GM12874 (cell line): ENCODE measurements at regions not wholly inside any gene's neighbourhood (a gene's known extent, or its start where the extent isn't known, plus 50 kb on each side); places are given as distances from the start of the nearest gene placed in this dataset.
A peak's percentile ranks its signal among the peaks of the same experiment; 100 is the strongest.

ENCODE experiments used
- TF ChIP-seq, protein P1 (sequence below): IDR thresholded peaks from 2 replicates; pipeline ENCODE4 v1.5.1; 2011; ENCODE audit warnings: low read depth, mild to moderate bottlenecking, control low read depth, low read length, moderate library complexity; ENCODE audit not compliant: insufficient read depth

DNA sequence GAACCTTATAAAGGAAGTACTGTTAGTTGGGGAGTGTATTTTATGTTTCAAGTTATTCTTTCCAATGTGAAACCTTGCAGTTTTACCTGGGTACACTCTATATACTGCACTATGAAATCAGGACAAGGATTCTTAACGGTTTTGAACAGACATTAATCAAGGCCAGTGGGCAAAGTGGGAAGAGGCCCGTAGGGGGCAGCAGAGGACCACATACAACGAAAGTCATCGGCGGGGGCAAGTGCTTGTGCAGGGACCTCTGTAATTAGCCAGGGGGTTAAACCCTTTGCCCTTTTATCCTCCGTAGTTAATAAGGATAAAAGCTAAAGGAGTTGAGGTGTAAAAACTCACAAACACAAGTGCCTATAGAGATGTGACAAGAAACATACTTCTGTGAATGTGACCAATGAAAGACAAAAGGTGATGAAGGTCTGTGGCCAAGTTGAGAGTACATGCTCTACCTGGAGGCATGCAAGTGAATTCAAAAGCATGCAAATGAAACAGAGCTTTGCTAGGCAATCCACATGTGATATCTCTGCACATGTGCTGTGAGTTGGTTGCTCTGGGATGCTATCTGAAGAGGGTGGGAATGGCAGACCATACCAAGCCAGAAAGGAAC lies 392.7 kb upstream of the MAN1A1 start:
- TF ChIP-seq, protein P1, sequence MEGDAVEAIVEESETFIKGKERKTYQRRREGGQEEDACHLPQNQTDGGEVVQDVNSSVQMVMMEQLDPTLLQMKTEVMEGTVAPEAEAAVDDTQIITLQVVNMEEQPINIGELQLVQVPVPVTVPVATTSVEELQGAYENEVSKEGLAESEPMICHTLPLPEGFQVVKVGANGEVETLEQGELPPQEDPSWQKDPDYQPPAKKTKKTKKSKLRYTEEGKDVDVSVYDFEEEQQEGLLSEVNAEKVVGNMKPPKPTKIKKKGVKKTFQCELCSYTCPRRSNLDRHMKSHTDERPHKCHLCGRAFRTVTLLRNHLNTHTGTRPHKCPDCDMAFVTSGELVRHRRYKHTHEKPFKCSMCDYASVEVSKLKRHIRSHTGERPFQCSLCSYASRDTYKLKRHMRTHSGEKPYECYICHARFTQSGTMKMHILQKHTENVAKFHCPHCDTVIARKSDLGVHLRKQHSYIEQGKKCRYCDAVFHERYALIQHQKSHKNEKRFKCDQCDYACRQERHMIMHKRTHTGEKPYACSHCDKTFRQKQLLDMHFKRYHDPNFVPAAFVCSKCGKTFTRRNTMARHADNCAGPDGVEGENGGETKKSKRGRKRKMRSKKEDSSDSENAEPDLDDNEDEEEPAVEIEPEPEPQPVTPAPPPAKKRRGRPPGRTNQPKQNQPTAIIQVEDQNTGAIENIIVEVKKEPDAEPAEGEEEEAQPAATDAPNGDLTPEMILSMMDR = peak; percentile 71

DNA sequence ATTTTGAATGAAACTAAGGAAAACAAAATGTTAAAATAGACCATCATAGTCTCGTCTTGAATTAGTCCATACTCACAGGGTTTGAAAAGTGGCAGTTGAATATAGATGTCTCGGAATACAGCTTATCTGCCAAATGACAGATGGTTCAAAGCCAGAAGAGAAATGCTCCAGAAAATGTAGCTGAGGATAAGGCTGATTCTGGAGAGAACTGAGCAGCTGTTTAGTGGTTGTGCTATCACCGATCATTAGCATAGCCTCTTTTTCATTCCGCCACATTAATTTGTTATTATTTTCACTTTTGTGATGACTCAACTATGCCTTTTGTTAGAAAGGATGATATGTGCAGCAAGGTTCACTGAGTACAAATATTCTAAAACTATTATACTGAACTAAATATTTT lies 390.2 kb upstream of the MAN1A1 start:
- TF ChIP-seq, protein P1 = no peak

DNA sequence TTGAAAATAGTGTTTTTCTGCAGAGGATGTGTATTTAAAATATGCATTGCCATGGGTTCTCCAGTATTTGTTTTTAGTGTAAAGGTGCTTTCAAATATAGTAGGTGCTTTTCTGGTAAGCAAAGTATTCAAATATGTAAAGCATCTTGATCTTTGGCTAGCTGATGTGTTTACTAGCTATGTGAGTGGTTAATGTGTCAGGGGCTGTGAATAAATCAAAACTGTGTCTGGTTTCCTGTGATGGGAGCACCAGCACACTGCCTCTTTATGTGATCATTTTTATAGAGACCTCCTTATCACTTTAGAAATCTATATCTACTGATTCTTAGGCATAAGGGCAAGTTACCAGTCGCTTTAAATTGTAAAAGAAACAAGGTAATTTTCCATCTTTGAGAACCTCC lies 388.9 kb upstream of the MAN1A1 start:
- TF ChIP-seq, protein P1 = no peak

DNA sequence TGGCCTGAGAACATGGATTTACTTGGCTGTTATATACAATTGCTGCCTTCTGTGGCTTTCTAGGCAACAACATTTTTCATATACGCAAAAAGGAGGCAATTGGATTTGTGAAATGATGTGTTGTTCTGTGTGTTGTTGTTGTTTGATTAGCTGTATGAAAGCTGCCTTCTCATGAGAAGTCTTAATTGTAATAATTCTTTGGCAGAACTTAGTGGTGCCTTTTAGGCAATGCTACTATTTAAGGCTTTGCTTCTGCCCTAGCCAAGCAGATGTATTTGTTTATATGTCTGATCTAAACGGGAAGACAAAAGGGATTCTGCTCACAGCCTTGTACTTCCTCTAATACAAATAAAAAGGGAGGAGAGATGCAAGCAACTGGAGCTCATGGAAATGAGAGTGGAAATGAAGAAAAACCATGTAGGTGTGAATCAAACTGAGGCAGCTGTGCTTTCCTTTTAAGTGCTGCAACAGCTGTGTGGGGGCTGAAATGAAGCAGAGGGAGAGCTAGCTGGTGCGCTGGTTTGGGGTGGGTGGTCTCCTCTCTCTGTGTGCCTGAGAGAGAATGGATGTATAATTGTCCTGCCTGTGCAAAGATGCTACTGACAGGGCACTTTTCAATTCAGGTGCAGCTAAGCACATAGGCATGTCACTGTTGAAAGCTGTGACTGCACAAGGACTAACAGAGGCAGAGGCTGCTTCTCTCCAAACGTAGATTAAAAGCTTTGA lies 386.9 kb upstream of the MAN1A1 start:
- TF ChIP-seq, protein P1 = no peak

DNA sequence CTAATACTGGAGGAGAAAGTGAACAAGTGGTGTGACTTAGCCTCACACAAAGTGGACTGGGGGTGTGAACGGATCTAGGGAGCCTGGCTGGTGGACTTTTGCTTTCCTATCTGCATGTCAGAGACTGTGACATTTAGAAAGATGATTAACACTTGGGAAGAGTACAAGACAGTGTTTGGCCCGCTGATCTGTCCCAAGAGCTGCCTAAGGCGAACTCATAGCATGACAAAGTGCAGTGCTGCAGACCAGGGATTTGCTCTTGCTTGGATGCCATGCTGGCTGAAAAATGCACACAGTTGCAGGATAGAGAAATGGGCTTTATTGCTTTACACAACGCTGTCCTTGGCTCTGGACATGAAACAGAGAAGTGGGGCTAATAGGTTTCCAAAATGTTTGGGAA lies 386.0 kb upstream of the MAN1A1 start:
- TF ChIP-seq, protein P1 = no peak

DNA sequence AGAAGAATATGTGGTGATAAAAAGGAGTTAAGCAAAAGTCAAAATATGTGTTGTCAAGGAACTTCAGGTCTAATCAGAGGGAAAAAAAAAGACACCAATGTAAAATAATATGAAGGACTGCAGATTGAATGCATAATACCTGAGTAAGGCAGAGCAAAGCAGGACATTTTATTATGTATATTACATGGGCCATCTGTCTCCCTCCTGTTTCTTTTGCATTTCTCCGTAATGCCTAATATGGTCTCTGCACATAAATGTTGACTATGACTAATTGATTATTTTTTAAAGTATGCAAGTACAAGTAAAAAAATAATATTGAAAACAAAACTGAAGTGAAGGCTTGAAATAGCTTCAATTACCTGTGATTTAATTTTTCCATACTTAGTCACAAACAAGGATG lies 384.7 kb upstream of the MAN1A1 start:
- TF ChIP-seq, protein P1 = no peak

DNA sequence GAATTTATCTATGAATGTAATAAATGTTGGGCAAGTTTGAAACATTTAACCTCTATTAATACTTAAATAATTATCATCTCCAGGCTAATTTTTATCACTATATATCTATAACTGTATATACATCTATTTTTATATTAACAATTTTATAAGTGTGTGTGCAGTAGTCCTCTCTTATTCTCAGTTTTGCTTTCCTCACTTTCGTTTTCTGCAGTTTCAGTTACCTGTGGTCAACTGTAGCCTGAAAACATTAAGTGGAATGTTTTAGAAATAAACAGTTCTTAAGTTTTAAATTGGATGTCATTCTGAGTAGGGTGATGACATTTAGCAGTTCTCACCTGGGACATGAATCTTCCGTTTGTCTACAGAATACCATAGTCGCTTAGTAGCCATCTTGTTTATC lies 379.4 kb upstream of the MAN1A1 start:
- TF ChIP-seq, protein P1 = no peak
